HepG2 (cell line): ENCODE measurements at regions not wholly inside any gene's neighbourhood (a gene's known extent, or its start where the extent isn't known, plus 50 kb on each side); places are given as distances from the start of the nearest gene placed in this dataset.

Experiments
- ATAC-seq: fragments of 200-7000 bp; cut with Tn5 transposase; 3 replicates; pipeline ENCODE4 v1.9.1; 2020; ENCODE audit warnings: mild to moderate bottlenecking, moderate library complexity
- BruUV-seq: library from RNA; stranded (reverse); fragments of 400-500 nt; replicated peaks from 2 replicates; lab custom pipeline; 2021; lab: Mats Ljungman, UMichigan
- CTCF ChIA-PET: fragments of 300-600 bp; formaldehyde crosslinking; extraction: SDS; loops from one replicate; lab custom pipeline; 2021; ENCODE audit warnings: low total read pairs, inconsistent platforms, low intra/inter-chr PET ratio; lab: Yijun Ruan, JAX
- POLR2A ChIA-PET: fragments of 350-600 bp; sonication (Branson Sonifier 250); formaldehyde crosslinking; loops from one replicate; lab custom pipeline; 2020; ENCODE audit warnings: antibody characterized with exemption, inconsistent platforms; lab: Yijun Ruan, JAX
- DNase-seq: peaks from one replicate; pipeline ENCODE4 v3.0.0-alpha.2; 2015; ENCODE audit warnings: low spot score
- FAIRE-seq: peaks from 3 replicates; lab custom pipeline; 2011; peaks lifted over from hg19 to GRCh38; lab: Jason Lieb, UNC
- H2AFZ ChIP-seq: one replicate; pipeline ENCODE4 v1.6.1; 2011; ENCODE audit warnings: low read length, inconsistent platforms
- H3K27ac ChIP-seq: fragments of 300-600 bp; 3 replicates; pipeline ENCODE4 v1.8.0; 2011; ENCODE audit warnings: mixed run types, mild to moderate bottlenecking, mixed read lengths, low read length, inconsistent platforms; ENCODE audit not compliant: insufficient read depth; ENCODE audit errors: extremely low read length
- H3K27me3 ChIP-seq, 2 experiments: fragments of 200-600 bp in 1 of 2; 2 replicates in 1 of 2; 3 replicates in 1 of 2; pipeline versions ENCODE4 v1.6.0 to v1.8.0; 2011; ENCODE audit warnings: low read length in 2 of 2, mild to moderate bottlenecking in 2 of 2, moderate library complexity in 2 of 2, inconsistent platforms in 1 of 2; ENCODE audit not compliant: insufficient read depth in 2 of 2, control insufficient read depth in 1 of 2
- H3K36me3 ChIP-seq, 2 experiments: fragments of 200-600 bp in 1 of 2; replicated peaks in 1 of 2; 2 replicates in 1 of 2; 3 replicates in 1 of 2; pipeline versions ENCODE4 v1.5.1 to v1.8.0; 2011; ENCODE audit warnings: low read length in 2 of 2, inconsistent platforms in 1 of 2; ENCODE audit not compliant: insufficient read depth in 2 of 2, control insufficient read depth in 1 of 2
- H3K4me1 ChIP-seq: 2 replicates; pipeline ENCODE4 v1.5.1; 2012; ENCODE audit warnings: low read length, inconsistent platforms; ENCODE audit not compliant: insufficient read depth
- H3K4me2 ChIP-seq: 2 replicates; pipeline ENCODE4 v1.6.0; 2011; ENCODE audit warnings: low read depth, low read length, inconsistent platforms
- H3K4me3 ChIP-seq, 3 experiments: fragments of 200-600 bp in 1 of 3; sonication (generic), shearing (Covaris generic) in 1 of 3; replicated peaks in 1 of 3; 2 replicates each; pipeline ENCODE4 v1.5.1; 2011 to 2016; ENCODE audit warnings: low read length in 3 of 3, inconsistent platforms in 2 of 3, low read depth in 2 of 3, mild to moderate bottlenecking in 2 of 3, control low read depth in 1 of 3, mixed read lengths in 1 of 3; ENCODE audit not compliant: insufficient read depth in 1 of 3
- H3K79me2 ChIP-seq: one replicate; pipeline ENCODE4 v1.6.1; 2011; ENCODE audit warnings: low read length, inconsistent platforms; ENCODE audit not compliant: insufficient read depth
- H3K9ac ChIP-seq: 2 replicates; pipeline ENCODE4 v1.6.0; 2011; ENCODE audit warnings: mild to moderate bottlenecking, low read depth, low read length, inconsistent platforms; ENCODE audit not compliant: insufficient read depth
- H3K9me3 ChIP-seq: 2 replicates; pipeline ENCODE4 v1.5.1; 2012; ENCODE audit warnings: mild to moderate bottlenecking, low read length
- H4K20me1 ChIP-seq: 2 replicates; pipeline ENCODE4 v1.6.0; 2011; ENCODE audit warnings: inconsistent platforms, mild to moderate bottlenecking, low read length, moderate library complexity; ENCODE audit not compliant: insufficient read depth
- ARID5B ChIP-seq: IDR thresholded peaks from 2 replicates; pipeline ENCODE4 v1.4.0; 2020; ENCODE audit warnings: mild to moderate bottlenecking, missing genetic modification reagents
- DRAP1 ChIP-seq: IDR thresholded peaks from 2 replicates; pipeline ENCODE4 v1.6.1; 2016; ENCODE audit warnings: missing genetic modification reagents, missing compliant biosample characterization
- MAX ChIP-seq: IDR thresholded peaks from 2 replicates; pipeline ENCODE4 v1.6.1; 2012; ENCODE audit warnings: inconsistent platforms
- STAG1 ChIP-seq: sonication (generic); formaldehyde crosslinking; IDR thresholded peaks from 2 replicates; pipeline ENCODE4 v1.4.0; 2020; ENCODE audit warnings: missing genetic modification reagents
- ZFP62 ChIP-seq: sonication (generic); formaldehyde crosslinking; IDR thresholded peaks from 2 replicates; pipeline ENCODE4 v1.4.0; 2020; ENCODE audit warnings: missing genetic modification reagents
- ZNF512B ChIP-seq: sonication (generic); formaldehyde crosslinking; IDR thresholded peaks from 2 replicates; pipeline ENCODE4 v1.5.1; 2020; ENCODE audit warnings: missing genetic modification reagents, mild to moderate bottlenecking, borderline replicate concordance
- WGBS: methylation state at CpG from one replicate; pipeline ENCODE4 v1.1.6; 2017; ENCODE audit warnings: low lambda C conversion rate; 5-methylcytosine and 5-hydroxymethylcytosine counted together
- in situ Hi-C: cut with HindIII; loops from 2 replicates; pipeline ENCODE4 v1.10.0; 2017; ENCODE audit warnings: low pct_unique_long_range_greater_than_20kb; ENCODE audit not compliant: extremely low pct_ligation_motif_present
- intact Hi-C: fragments of 100-400 bp; cut with micrococcal nuclease; formaldehyde crosslinking; loops from one replicate; pipeline ENCODE4 v1.10.0; 2022; ENCODE audit not compliant: unreplicated experiment
- TF ChIP-seq, protein P1 (sequence below): sonication (generic); formaldehyde crosslinking; conservative IDR thresholded peaks from 2 replicates; pipeline ENCODE4 v1.8.0; 2022; ENCODE audit warnings: low read depth, missing genetic modification reagents
- TF ChIP-seq, protein P2 (sequence below): sonication (generic); formaldehyde crosslinking; IDR thresholded peaks from 2 replicates; pipeline ENCODE4 v1.8.1; 2023; ENCODE audit warnings: mild to moderate bottlenecking, moderate library complexity, missing genetic modification reagents

GRCh38 chr4:15348695-15349094, 79.1 kb upstream of the C1QTNF7 start:
- POLR2A ChIA-PET, result no interaction called here
- 0% methylated on average over 1 of the region's 1 CpG for WGBS
- in situ Hi-C loops (no loop called here), intact Hi-C loops (no loop called here)
- Histone ChIP-seq H3K4me1 (no peaks in the 10 kb centered on the region), H2AFZ (no peak overlapping the region), H3K4me3 (no peak overlapping the region), H3K36me3 (no peaks in the 10 kb centered on the region), H4K20me1 (no peaks in the 10 kb centered on the region), H3K27me3 (peaks cover 0 to 3% of the 10 kb centered on the region in 2 experiments; a peak in 2 of 5 replicates), H3K4me2 (no peak overlapping the region), H3K79me2 (no peaks in the 10 kb centered on the region), H3K9ac (no peak overlapping the region), H3K27ac (no peak overlapping the region), H3K9me3 (no peaks in the 10 kb centered on the region)
- FAIRE-seq (no peak), DNase-seq (no peak), ATAC-seq (no peak)
- CTCF ChIA-PET, result no interaction called here
- BruUV-seq, result no TSS peak
- TF ChIP-seq, protein P1, sequence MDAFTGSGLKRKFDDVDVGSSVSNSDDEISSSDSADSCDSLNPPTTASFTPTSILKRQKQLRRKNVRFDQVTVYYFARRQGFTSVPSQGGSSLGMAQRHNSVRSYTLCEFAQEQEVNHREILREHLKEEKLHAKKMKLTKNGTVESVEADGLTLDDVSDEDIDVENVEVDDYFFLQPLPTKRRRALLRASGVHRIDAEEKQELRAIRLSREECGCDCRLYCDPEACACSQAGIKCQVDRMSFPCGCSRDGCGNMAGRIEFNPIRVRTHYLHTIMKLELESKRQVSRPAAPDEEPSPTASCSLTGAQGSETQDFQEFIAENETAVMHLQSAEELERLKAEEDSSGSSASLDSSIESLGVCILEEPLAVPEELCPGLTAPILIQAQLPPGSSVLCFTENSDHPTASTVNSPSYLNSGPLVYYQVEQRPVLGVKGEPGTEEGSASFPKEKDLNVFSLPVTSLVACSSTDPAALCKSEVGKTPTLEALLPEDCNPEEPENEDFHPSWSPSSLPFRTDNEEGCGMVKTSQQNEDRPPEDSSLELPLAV, result no peak

GRCh38 chr4:15349531-15349935, 78.3 kb upstream of the C1QTNF7 start:
- Histone ChIP-seq H3K4me1 (no peaks in the 10 kb centered on the region), H3K4me2 (no peak overlapping the region), H3K9ac (no peak overlapping the region), H3K36me3 (no peaks in the 10 kb centered on the region), H3K79me2 (no peaks in the 10 kb centered on the region), H3K27ac (no peak overlapping the region), H2AFZ (no peak overlapping the region), H3K4me3 (no peak overlapping the region), H3K27me3 (peaks cover 0 to 3% of the 10 kb centered on the region in 2 experiments; a peak in 2 of 5 replicates), H4K20me1 (no peaks in the 10 kb centered on the region), H3K9me3 (no peaks in the 10 kb centered on the region)
- ChIA-PET CTCF (no interaction called here), POLR2A (no interaction called here)
- DNase-seq (no peak), FAIRE-seq (no peak), ATAC-seq (no peak)
- in situ Hi-C loops (no loop called here), intact Hi-C loops (no loop called here)
- WGBS, result 0% methylated on average over 3 of the region's 3 CpGs
- no TSS peak for BruUV-seq
- TF ChIP-seq ARID5B (CRISPR knock-in tag) (no peak), STAG1 (no peak), MAX (no peak), DRAP1 (CRISPR knock-in tag) (no peak), ZNF512B (CRISPR knock-in tag) (no peak), ZFP62 (CRISPR knock-in tag) (no peak)
- TF ChIP-seq, protein P2, sequence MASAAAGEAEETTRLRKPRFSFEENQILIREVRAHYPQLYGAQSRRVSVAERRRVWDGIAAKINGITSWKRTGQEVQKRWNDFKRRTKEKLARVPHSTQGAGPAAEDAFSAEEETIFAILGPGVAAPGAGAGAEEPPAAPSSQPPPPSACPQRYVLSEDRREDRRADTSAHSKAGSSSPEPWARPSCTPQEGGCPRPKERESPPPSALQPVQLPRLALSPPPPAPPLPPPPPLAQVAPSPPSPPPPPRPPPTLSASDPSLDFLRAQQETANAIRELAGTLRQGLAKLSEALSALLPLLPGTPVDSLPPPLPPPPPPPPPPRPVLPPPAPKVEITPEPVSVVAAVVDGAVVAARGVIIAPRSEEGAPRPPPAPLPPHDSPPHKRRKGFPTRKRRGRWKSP (CRISPR knock-in tag), result no peak
